Prostate gland (tissue), 2 donors: ENCODE measurements at regions not wholly inside any gene's neighbourhood (a gene's known extent, or its start where the extent isn't known, plus 50 kb on each side); places are given as distances from the start of the nearest gene placed in this dataset.

ENCODE experiments used
- POLR2A ChIP-seq: fragments of 450-650 bp; IDR thresholded peaks from one replicate; pipeline ENCODE4 v1.6.1; 2016; ENCODE audit warnings: antibody characterized with exemption, mild to moderate bottlenecking
- POLR2AphosphoS5 ChIP-seq: sonication (generic); formaldehyde crosslinking; IDR thresholded peaks from one replicate; pipeline ENCODE4 v1.6.1; 2017; ENCODE audit warnings: antibody characterized with exemption
- TF ChIP-seq, protein P1 (sequence below), 4 experiments: fragments of 200-600 bp in 2 of 4; fragments of 450-650 bp in 2 of 4; sonication (generic) in 2 of 4; IDR thresholded peaks; 1 replicate in 3 of 4; 2 replicates in 1 of 4; pipeline ENCODE4 v1.5.1; 2016 to 2019; ENCODE audit warnings: antibody characterized with exemption in 4 of 4, mild to moderate bottlenecking in 2 of 4, moderate library complexity in 2 of 4

DNA sequence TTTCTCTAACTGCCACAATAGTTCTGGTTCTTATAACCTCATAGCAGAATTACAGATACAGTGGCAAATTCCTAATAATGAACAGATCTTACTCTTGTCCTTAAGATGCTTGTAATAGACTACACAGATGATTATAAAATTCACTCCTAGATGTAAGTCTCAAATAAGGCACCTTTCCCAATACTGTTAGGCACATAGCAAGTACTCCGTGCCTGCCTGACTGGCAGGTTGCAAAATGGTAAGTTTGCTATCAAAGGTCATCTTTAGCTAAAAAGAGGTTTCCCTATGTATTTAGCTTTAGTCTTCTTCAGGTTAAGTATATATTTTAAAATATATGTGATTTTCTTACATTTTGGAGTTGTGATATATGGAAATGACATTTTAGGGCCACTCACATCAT, 50.4 kb upstream of the FHIP2A start:
- TF ChIP-seq POLR2AphosphoS5: no peak
- TF ChIP-seq, protein P1, sequence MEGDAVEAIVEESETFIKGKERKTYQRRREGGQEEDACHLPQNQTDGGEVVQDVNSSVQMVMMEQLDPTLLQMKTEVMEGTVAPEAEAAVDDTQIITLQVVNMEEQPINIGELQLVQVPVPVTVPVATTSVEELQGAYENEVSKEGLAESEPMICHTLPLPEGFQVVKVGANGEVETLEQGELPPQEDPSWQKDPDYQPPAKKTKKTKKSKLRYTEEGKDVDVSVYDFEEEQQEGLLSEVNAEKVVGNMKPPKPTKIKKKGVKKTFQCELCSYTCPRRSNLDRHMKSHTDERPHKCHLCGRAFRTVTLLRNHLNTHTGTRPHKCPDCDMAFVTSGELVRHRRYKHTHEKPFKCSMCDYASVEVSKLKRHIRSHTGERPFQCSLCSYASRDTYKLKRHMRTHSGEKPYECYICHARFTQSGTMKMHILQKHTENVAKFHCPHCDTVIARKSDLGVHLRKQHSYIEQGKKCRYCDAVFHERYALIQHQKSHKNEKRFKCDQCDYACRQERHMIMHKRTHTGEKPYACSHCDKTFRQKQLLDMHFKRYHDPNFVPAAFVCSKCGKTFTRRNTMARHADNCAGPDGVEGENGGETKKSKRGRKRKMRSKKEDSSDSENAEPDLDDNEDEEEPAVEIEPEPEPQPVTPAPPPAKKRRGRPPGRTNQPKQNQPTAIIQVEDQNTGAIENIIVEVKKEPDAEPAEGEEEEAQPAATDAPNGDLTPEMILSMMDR (IDR thresholded peaks at IDR 0.05): no peak
- TF ChIP-seq POLR2A: no peak
